ENCODE measurements at regions not wholly inside any gene's neighbourhood (a gene's known extent, or its start where the extent isn't known, plus 50 kb on each side); places are given as distances from the start of the nearest gene placed in this dataset.

DNA sequence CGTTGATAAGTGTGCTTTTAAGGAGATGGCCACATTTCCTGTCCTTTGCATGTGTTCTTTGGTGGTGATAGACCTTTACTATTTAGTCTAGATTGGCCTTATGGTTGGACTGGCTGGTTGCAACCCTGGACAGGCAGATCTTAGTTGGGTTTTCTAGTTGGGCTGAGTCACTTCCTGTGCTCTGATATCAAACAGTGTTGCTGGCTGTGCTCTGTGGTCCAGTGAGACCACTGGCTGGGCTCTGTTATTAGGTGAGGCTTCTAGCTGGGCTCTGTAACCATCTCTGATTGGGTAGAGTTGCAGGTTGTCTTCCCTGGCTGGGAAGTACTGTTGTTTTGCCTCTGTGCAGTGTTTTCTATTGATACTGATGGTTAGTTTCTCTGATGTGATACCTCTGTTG lies 432.5 kb downstream of the LRRC70 start:
- in situ Hi-C loops (cut with MboI) (no loop called here), intact Hi-C loops (cut with micrococcal nuclease) (no loop called here)
- Histone ChIP-seq H3K9ac (ENCODE audit: insufficient read depth in 1 of 2, low read depth in 2 of 2, low read length in 2 of 2) (no peak overlapping the region), H3K4me3 (no peak overlapping the region), H3K27me3 (ENCODE audit: control insufficient read depth in 2 of 2, insufficient read depth in 2 of 2, low read length in 2 of 2) (no peaks in the 10 kb centered on the region), H3K36me3 (ENCODE audit: control insufficient read depth, insufficient read depth, low read length) (no peaks in the 10 kb centered on the region), H3K27ac (ENCODE audit: extremely low read depth, low read depth, low read length) (no peak overlapping the region), H3K9me3 (replicated peaks; ENCODE audit: control insufficient read depth, insufficient read depth, low read depth, low read length) (no peaks in the 10 kb centered on the region; the same call in 1 of the 2 replicates), H2AFZ (ENCODE audit: low read depth, low read length) (no peak overlapping the region), H3K4me1 (replicated peaks in 1 of 2; ENCODE audit: control insufficient read depth in 2 of 2, insufficient read depth in 2 of 2, low read length in 2 of 2) (no peaks in the 10 kb centered on the region), H3K79me2 (ENCODE audit: control insufficient read depth, insufficient read depth, low read length) (no peaks in the 10 kb centered on the region), H4K20me1 (replicated peaks; ENCODE audit: control insufficient read depth, insufficient read depth, low read length) (no peaks in the 10 kb centered on the region), H3K4me2 (ENCODE audit: insufficient read depth, low read length) (no peak overlapping the region), H3K9me1 (ENCODE audit: control insufficient read depth, insufficient read depth, low read length) (no peaks in the 10 kb centered on the region)
- no TSS peak for BruUV-seq (replicated peaks)
- ChIA-PET POLR2A (no interaction called here), CTCF (ENCODE audit: low intra/inter-chr PET ratio) (no interaction called here)
- WGBS (ENCODE audit: insufficient coverage, low coverage, missing lambda C conversion rate), result 0% methylated on average over 1 of the region's 1 CpG
- TF ChIP-seq CBFB (CRISPR knock-in tag; IDR thresholded peaks at IDR 0.05) (no peak), LCOR (CRISPR knock-in tag; IDR thresholded peaks at IDR 0.05) (no peak), CBX1 (IDR thresholded peaks at IDR 0.05; ENCODE audit: low read depth) (no peak), MCM2 (IDR thresholded peaks at IDR 0.05; ENCODE audit: low read depth) (no peak), RFX7 (CRISPR knock-in tag; IDR thresholded peaks at IDR 0.05) (no peak), PTBP1 (IDR thresholded peaks at IDR 0.05; ENCODE audit: low read depth, low read length) (no peak), ZNF212 (CRISPR knock-in tag; IDR thresholded peaks at IDR 0.05) (no peak), HDAC8 (tag; IDR thresholded peaks at IDR 0.05) (no peak), RAD21 (CRISPR knock-in tag; conservative IDR thresholded peaks at IDR 0.05 in 1 of 2, IDR thresholded peaks at IDR 0.05 in 1 of 2) (no peak), MBD1 (CRISPR knock-in tag; IDR thresholded peaks at IDR 0.05) (no peak), ZNF121 (CRISPR knock-in tag; conservative IDR thresholded peaks at IDR 0.05) (no peak), ZNF589 (CRISPR knock-in tag; IDR thresholded peaks at IDR 0.05; ENCODE audit: low read depth) (no peak), TRIM24 (IDR thresholded peaks at IDR 0.05) (no peak), CGGBP1 (CRISPR knock-in tag; IDR thresholded peaks at IDR 0.05) (no peak)
- TF ChIP-seq, protein P1, sequence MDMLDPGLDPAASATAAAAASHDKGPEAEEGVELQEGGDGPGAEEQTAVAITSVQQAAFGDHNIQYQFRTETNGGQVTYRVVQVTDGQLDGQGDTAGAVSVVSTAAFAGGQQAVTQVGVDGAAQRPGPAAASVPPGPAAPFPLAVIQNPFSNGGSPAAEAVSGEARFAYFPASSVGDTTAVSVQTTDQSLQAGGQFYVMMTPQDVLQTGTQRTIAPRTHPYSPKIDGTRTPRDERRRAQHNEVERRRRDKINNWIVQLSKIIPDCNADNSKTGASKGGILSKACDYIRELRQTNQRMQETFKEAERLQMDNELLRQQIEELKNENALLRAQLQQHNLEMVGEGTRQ (CRISPR knock-in tag; IDR thresholded peaks at IDR 0.05), result no peak
- FAIRE-seq (no peak), ATAC-seq (no peak), DNase-seq (ENCODE audit: extremely low read depth in 1 of 4, low spot score in 3 of 4) (no peak)

All from K562 (cell line).